Forelimb muscle (tissue), 1 donor: ENCODE measurements at regions not wholly inside any gene's neighbourhood (a gene's known extent, or its start where the extent isn't known, plus 50 kb on each side); places are given as distances from the start of the nearest gene placed in this dataset.

Experiments used
- DNase-seq: peaks from one replicate; pipeline ENCODE4 v3.0.0-alpha.2; 2013; ENCODE audit warnings: low read depth

- DNase-seq: no peak
Observed at GRCh38 chrX:38887222-38887621, 86.0 kb downstream of the MID1IP1 start.

GRCh38 chrX:38890326-38890725 is 89.1 kb downstream of the MID1IP1 start:
- DNase-seq: no peak

DNA sequence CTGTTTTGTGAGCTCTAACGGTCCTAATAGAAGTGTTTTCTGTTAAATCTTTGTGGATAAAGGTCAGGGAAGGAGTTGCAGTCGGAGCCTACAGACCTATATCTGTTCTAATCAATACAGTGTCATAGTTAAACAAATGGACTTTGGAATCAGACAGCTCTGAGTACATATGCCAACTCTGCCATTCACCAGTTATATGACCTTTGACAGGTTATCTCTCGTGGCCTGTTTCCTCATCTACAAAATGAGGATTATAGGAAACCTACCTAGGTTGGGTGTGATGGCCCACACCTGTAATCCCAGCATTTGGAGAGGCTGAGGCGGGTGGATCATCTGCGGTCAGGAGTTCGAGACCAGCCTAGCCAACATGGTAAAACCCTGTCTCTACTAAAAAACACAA is 89.7 kb downstream of the MID1IP1 start:
- DNase-seq: no peak

- DNase-seq: no peak
Observed at GRCh38 chrX:38891641-38892413, 90.6 kb downstream of the MID1IP1 start.

GRCh38 chrX:38893441-38893840 is 92.2 kb downstream of the MID1IP1 start:
- DNase-seq: no peak

GRCh38 chrX:38895775-38896174 is 94.5 kb downstream of the MID1IP1 start:
- DNase-seq: no peak

- no peak for DNase-seq
Observed at GRCh38 chrX:38896724-38897298, 95.6 kb downstream of the MID1IP1 start.

DNA sequence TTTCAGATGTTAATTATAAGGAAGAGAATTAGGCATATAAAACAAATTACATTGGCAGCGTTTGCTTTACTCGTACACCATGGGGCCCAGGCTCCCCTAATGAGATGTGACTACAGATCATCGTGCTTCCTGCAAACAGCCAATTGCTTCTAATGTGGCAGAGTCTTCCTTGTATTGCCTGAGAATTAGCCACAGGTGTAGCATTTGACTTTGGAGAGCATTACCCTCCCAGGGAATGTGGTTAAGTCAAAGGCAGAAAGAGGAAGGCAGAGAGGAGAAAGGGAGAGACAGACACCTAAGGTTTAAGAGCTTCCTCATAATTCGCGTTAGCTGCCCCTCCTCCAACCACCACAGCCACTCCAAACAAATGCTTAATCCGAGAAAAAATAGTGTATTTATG is 97.0 kb downstream of the MID1IP1 start:
- no peak for DNase-seq

GRCh38 chrX:38899650-38900049 is 98.4 kb downstream of the MID1IP1 start:
- no peak for DNase-seq

GRCh38 chrX:38900719-38901118 is 99.5 kb downstream of the MID1IP1 start:
- no peak for DNase-seq

DNA sequence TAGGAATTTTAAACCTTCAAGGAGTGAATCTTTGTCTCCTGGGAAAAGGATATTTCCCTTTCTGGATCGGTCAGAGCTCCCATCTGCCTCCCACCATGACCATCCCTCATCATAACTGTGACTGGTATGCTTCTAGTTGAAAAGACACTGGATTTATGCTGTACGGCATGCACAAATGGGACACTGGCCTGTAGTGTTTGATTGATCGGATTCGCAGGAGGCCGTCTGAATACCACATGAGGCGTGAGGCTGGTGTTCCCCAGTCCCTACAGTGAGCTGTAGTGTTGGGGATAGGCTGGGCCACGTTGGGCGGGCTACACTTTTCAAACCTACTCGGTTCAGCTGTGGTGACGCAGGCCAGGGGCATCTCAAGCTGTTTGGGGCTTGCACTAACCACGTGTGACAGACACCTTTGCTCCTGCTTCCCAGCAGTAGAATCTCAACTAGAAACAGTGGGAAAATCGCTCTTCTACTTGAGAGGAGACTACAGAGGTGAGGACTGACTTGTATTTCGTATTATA is 101.8 kb downstream of the MID1IP1 start:
- DNase-seq: no peak

DNA sequence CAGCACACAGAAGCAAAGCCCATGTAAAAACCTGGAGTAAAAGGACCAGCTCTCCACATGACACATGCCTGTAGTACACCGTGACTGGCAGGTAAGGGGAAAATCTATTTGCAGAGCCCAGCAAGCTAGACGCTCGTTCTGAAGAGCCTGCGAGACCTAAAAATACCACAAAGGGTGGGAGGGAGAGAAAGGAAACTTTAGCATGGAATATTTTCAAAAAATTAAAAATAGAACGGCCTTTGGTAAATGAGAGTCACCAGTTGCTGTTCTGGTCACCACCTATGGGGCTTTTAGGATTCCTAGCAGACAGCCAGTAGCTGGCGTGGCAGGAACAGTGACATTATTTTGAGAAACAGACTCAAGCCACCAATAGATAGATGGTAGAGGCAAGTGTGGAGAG is 115.5 kb downstream of the MID1IP1 start:
- DNase-seq: no peak

DNA sequence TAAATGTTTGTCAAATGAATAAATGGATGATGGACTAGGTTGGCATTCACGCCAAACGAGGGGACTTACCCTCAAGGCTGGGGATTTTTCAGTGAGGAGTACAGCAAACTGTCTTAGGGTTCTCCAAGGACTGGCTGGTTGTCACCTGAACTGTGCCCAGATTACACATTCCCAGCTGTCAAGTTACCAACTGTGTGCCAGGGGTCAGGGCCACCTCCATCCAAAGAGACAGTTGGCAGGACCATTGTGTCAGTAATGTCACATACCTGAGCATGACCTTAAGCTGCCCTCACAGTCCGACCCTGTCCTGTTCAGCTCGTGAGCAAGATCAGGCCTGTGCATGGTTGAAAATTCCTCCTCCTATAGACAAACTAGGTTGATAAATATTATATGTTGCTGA is 116.7 kb downstream of the MID1IP1 start:
- no peak for DNase-seq

DNA sequence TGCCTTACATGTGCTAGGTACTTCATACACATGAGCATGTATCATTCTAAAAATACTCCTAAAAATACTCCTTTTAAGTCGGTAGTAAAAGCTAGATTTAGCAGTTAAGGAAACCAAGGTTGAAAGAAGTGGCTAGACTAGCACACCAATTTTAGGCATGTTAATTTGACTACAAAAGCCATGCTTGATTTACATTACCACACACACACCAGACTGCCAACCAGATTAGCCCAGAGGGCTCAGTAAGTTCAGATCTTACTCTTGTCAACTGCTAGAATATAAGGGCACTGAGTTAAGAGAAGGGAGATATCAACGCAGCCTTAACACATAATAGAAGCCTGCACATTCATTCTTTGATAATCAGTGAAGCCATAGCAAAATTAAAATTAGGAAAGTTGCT is 117.9 kb downstream of the MID1IP1 start:
- DNase-seq: no peak

GRCh38 chrX:38919853-38920528 is 118.7 kb downstream of the MID1IP1 start:
- no peak for DNase-seq

GRCh38 chrX:38923451-38923969 is 122.3 kb downstream of the MID1IP1 start:
- no peak for DNase-seq

- DNase-seq: no peak
Observed at GRCh38 chrX:38927592-38927991, 126.3 kb downstream of the MID1IP1 start.

GRCh38 chrX:38929966-38930421 is 128.7 kb downstream of the MID1IP1 start:
- DNase-seq: no peak

- DNase-seq: no peak
Observed at GRCh38 chrX:38930474-38930873, 129.2 kb downstream of the MID1IP1 start.

DNA sequence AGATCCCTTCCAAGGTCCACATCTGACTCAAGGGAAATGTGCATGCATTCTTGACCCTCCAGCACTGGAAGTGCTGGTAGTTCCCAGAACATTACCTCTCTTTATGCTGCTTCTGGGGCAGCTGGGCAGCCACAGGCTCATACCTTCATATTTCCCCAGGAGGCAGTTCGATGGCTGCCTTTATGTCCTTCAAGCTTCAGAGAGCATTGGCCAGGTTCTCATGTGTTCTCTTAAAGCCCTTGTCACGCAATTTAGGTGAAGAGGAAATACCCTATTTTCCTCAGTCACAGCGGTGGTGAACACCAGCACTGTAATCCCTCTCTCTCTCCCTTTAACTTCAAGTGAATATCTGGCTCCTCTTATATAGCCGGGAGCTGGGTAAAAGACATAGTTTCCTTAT is 134.3 kb downstream of the MID1IP1 start:
- no peak for DNase-seq

GRCh38 chrX:38937400-38937799 is 136.1 kb downstream of the MID1IP1 start:
- no peak for DNase-seq

DNA sequence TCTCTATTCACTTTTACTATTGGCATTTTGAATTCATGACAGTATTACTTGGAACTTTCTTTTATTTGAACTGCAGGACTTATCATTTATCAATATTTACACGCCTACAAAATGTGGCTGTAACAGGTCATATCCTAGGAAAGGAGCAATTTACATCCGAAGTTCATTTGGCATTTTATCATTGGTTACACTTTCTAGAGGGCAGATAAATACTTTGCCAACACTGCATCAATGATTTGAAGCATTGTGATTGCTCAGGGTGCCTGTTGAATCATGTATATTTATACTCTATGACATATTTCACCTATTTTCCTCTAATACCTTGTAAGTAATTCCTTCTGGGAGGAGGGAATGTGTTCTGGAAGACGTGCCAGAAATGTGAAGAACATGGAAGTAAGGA is 136.7 kb downstream of the MID1IP1 start:
- no peak for DNase-seq

DNA sequence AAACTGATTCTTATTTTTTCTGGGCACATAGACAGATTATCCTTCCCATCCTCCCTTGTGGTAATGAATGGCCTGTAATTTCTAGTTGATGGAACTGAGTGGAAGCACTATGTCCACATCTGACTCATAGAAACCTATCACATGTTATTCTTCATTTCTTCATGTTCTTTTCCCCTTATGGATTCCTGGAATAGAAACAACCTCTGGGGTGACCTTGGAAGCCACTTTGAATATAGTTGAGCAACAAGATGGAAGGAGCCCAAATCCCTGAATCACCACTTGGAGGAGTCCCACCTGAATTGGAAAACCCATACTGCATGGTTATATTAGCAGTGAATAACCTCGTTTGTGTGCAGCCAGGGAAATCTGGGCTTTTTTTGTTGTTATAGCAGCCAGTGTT is 137.8 kb downstream of the MID1IP1 start:
- DNase-seq: no peak
